PC-3 (cell line): ENCODE measurements at regions not wholly inside any gene's neighbourhood (a gene's known extent, or its start where the extent isn't known, plus 50 kb on each side); places are given as distances from the start of the nearest gene placed in this dataset.

Experiments
- CTCF ChIP-seq: fragments of 300-600 bp; sonication (generic); conservative IDR thresholded peaks from 2 replicates; pipeline ENCODE4 v1.5.1; 2017; ENCODE audit warnings: antibody characterized with exemption, low read depth, mild to moderate bottlenecking, low read length
- EZH2 ChIP-seq: fragments of 300-600 bp; sonication (generic); IDR thresholded peaks from one replicate; pipeline ENCODE4 v1.6.1; 2017; ENCODE audit warnings: antibody characterized with exemption, mild to moderate bottlenecking, low read length; ENCODE audit not compliant: unreplicated experiment

DNA sequence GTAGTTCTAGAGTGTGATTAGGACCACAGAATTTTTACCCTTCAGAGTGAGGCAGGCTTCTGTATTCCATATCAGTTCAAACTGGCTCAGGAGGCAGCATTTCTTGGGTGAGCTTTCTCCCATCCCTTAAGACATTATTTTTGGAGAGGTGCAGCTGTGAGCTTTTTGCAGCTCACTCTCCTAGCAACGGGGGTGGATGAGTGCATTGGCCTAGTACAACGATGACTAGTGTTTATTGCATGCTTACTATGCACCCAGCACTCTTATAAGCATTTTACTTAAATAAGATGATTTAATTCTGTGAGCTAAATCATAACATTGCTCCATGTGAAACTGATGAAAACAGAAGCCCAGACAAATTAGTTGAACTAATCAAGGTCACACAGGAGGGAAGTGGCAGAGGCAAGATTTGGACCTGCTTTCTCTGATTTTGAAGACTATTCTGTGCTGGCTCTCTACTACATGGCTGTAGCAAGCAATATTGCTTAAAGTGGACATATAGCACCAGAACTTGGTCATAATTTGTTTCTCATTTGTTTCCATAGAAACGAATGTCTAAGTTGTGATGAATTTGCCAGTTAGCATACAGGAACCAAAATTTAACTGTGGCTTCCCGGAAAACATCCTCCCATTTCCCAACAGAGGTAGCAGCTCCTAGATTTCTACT is 372.1 kb upstream of the RIOK2 start:
- TF ChIP-seq CTCF (no peak), EZH2 (no peak)
